ENCODE measurements at regions not wholly inside any gene's neighbourhood (a gene's known extent, or its start where the extent isn't known, plus 50 kb on each side); places are given as distances from the start of the nearest gene placed in this dataset.

DNA sequence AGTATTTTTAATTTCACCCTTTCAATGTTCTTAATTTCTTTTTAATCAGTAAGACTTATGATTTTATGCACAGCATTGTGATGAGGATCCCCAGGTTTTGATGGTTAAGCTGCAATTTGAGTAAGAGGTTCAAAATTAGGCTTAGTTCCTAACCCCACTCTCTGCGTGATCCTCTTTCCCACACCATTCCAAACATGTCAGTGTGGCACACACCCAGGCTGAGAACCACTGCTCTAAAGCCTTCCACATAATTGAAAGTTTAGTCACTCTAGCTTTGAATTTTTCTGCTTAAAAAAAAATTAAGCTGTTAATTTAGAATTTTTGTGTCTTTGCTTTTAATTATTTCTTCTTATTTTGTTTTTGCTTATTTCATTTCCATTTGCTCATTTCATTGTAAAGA, 68.8 kb upstream of the SLC7A11 start:
- H3K4me1 ChIP-seq (ENCODE audit: control insufficient read depth, insufficient read depth, low read length, poor library complexity, severe bottlenecking) = peaks cover 29% of the 10 kb centered on the region
- no peaks in the 10 kb centered on the region for H3K9me3 ChIP-seq (ENCODE audit: control insufficient read depth, low read length)
- no peaks in the 10 kb centered on the region for H3K36me3 ChIP-seq (ENCODE audit: control insufficient read depth, insufficient read depth, low read length)
- H3K27ac ChIP-seq (ENCODE audit: low read depth, low read length, severe bottlenecking) = no peak overlapping the region
- no CpG with 5 or more reads among the region's 1 CpG for WGBS, 2 experiments (ENCODE audit: insufficient coverage in 2 of 2)
- H3K4me3 ChIP-seq (ENCODE audit: extremely low read depth, insufficient read depth, low read length, poor library complexity, severe bottlenecking) = no peak overlapping the region

DNA sequence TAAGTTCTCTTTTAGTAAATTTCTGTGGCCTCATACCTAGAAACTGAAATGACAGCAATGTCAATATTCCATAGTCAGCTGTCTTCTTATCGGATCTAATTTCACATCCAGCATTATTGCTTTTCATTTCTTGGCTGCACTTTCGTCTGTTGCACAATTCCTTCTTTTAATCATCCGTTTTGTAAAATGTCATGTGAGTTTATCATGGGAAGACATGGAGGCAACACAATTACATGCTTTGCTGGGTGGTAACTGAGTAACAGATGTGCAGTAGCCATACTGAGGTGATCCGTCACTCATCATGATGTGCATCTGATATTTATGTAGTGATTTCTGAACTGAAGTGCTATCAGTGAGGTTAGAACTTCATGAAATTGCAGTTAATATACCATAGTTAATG, 68.3 kb upstream of the SLC7A11 start:
- no peak overlapping the region for H3K4me3 ChIP-seq (ENCODE audit: extremely low read depth, insufficient read depth, low read length, poor library complexity, severe bottlenecking)
- 95 to 100% methylated on average over 1 to 3 of the region's 4 CpGs for WGBS, 2 experiments (ENCODE audit: insufficient coverage in 2 of 2)
- no peaks in the 10 kb centered on the region for H3K9me3 ChIP-seq (ENCODE audit: control insufficient read depth, low read length)

GRCh38 chr4:138308356-138308755, 66.2 kb upstream of the SLC7A11 start:
- H3K4me3 ChIP-seq (ENCODE audit: extremely low read depth, insufficient read depth, low read length, poor library complexity, severe bottlenecking) = no peak overlapping the region
- H3K4me1 ChIP-seq (ENCODE audit: control insufficient read depth, insufficient read depth, low read length, poor library complexity, severe bottlenecking) = peaks cover 29% of the 10 kb centered on the region
- H3K36me3 ChIP-seq (ENCODE audit: control insufficient read depth, insufficient read depth, low read length) = no peaks in the 10 kb centered on the region
- WGBS, 2 experiments (ENCODE audit: insufficient coverage in 2 of 2) = 73 to 90% methylated on average over 4 to 7 of the region's 7 CpGs
- H3K27ac ChIP-seq (ENCODE audit: low read depth, low read length, severe bottlenecking) = no peak overlapping the region
- H3K9me3 ChIP-seq (ENCODE audit: control insufficient read depth, low read length) = no peaks in the 10 kb centered on the region

More for the DNA sequence above, 68.3 kb upstream of the SLC7A11 start:
- Histone ChIP-seq H3K36me3 (ENCODE audit: control insufficient read depth, insufficient read depth, low read length) (no peaks in the 10 kb centered on the region), H3K4me1 (ENCODE audit: control insufficient read depth, insufficient read depth, low read length, poor library complexity, severe bottlenecking) (peaks cover 29% of the 10 kb centered on the region), H3K27ac (ENCODE audit: low read depth, low read length, severe bottlenecking) (no peak overlapping the region)

GRCh38 chr4:138307319-138307718, 65.2 kb upstream of the SLC7A11 start:
- Histone ChIP-seq H3K36me3 (ENCODE audit: control insufficient read depth, insufficient read depth, low read length) (no peaks in the 10 kb centered on the region), H3K9me3 (ENCODE audit: control insufficient read depth, low read length) (no peaks in the 10 kb centered on the region), H3K4me3 (ENCODE audit: extremely low read depth, insufficient read depth, low read length, poor library complexity, severe bottlenecking) (no peak overlapping the region), H3K27ac (ENCODE audit: low read depth, low read length, severe bottlenecking) (no peak overlapping the region), H3K4me1 (ENCODE audit: control insufficient read depth, insufficient read depth, low read length, poor library complexity, severe bottlenecking) (peaks cover 25% of the 10 kb centered on the region)
- WGBS, 2 experiments (ENCODE audit: insufficient coverage in 2 of 2) = 89 to 90% methylated on average over 4 to 6 of the region's 8 CpGs

- 86 to 100% methylated on average over 1 of the region's 1 CpG for WGBS, 2 experiments (ENCODE audit: insufficient coverage in 2 of 2)
- H3K4me1 ChIP-seq (ENCODE audit: control insufficient read depth, insufficient read depth, low read length, poor library complexity, severe bottlenecking) = peaks cover 24% of the 10 kb centered on the region
- no peak overlapping the region for H3K4me3 ChIP-seq (ENCODE audit: extremely low read depth, insufficient read depth, low read length, poor library complexity, severe bottlenecking)
- no peaks in the 10 kb centered on the region for H3K9me3 ChIP-seq (ENCODE audit: control insufficient read depth, low read length)
- no peaks in the 10 kb centered on the region for H3K36me3 ChIP-seq (ENCODE audit: control insufficient read depth, insufficient read depth, low read length)
- no peak overlapping the region for H3K27ac ChIP-seq (ENCODE audit: low read depth, low read length, severe bottlenecking)
Observed at GRCh38 chr4:138305050-138305449, 62.9 kb upstream of the SLC7A11 start.

- no peak overlapping the region for H3K4me3 ChIP-seq (ENCODE audit: extremely low read depth, insufficient read depth, low read length, poor library complexity, severe bottlenecking)
- H3K27ac ChIP-seq (ENCODE audit: low read depth, low read length, severe bottlenecking) = no peak overlapping the region
- no peaks in the 10 kb centered on the region for H3K36me3 ChIP-seq (ENCODE audit: control insufficient read depth, insufficient read depth, low read length)
- peaks cover 4% of the 10 kb centered on the region for H3K4me1 ChIP-seq (ENCODE audit: control insufficient read depth, insufficient read depth, low read length, poor library complexity, severe bottlenecking)
- WGBS, 2 experiments (ENCODE audit: insufficient coverage in 2 of 2) = 67 to 86% methylated on average over 1 to 2 of the region's 2 CpGs
- no peaks in the 10 kb centered on the region for H3K9me3 ChIP-seq (ENCODE audit: control insufficient read depth, low read length)
Observed at GRCh38 chr4:138301536-138301935, 59.4 kb upstream of the SLC7A11 start.

- Histone ChIP-seq H3K9me3 (ENCODE audit: control insufficient read depth, low read length) (no peaks in the 10 kb centered on the region), H3K27ac (ENCODE audit: low read depth, low read length, severe bottlenecking) (no peak overlapping the region), H3K36me3 (ENCODE audit: control insufficient read depth, insufficient read depth, low read length) (no peaks in the 10 kb centered on the region), H3K4me3 (ENCODE audit: extremely low read depth, insufficient read depth, low read length, poor library complexity, severe bottlenecking) (no peak overlapping the region), H3K4me1 (ENCODE audit: control insufficient read depth, insufficient read depth, low read length, poor library complexity, severe bottlenecking) (peaks cover 4% of the 10 kb centered on the region)
Observed at GRCh38 chr4:138300616-138301015, 58.5 kb upstream of the SLC7A11 start.

DNA sequence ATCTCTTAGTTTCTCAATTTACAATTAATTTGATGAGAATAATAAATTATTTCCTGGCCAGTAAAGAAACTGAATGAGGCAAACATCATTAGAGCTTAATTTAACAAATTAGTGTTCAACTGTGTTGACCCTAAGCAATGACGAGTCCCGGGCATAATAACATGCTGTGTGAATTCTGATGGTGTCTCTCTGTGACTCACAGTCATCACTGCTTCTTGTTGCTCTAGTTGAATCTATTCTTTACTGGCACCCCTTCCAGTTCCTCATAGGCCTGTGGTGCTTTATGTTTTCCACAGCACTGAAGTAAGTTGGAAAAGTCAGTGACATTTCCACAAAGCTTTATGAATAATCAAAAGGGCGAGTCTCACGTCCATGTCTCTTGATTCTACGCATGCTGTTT, 57.7 kb upstream of the SLC7A11 start:
- H3K27ac ChIP-seq (ENCODE audit: low read depth, low read length, severe bottlenecking) = no peak overlapping the region
- H3K36me3 ChIP-seq (ENCODE audit: control insufficient read depth, insufficient read depth, low read length) = no peaks in the 10 kb centered on the region
- no peaks in the 10 kb centered on the region for H3K9me3 ChIP-seq (ENCODE audit: control insufficient read depth, low read length)
- WGBS, 2 experiments (ENCODE audit: insufficient coverage in 2 of 2) = 80 to 94% methylated on average over 3 to 5 of the region's 5 CpGs
- peaks cover 4% of the 10 kb centered on the region for H3K4me1 ChIP-seq (ENCODE audit: control insufficient read depth, insufficient read depth, low read length, poor library complexity, severe bottlenecking)
- no peak overlapping the region for H3K4me3 ChIP-seq (ENCODE audit: extremely low read depth, insufficient read depth, low read length, poor library complexity, severe bottlenecking)

DNA sequence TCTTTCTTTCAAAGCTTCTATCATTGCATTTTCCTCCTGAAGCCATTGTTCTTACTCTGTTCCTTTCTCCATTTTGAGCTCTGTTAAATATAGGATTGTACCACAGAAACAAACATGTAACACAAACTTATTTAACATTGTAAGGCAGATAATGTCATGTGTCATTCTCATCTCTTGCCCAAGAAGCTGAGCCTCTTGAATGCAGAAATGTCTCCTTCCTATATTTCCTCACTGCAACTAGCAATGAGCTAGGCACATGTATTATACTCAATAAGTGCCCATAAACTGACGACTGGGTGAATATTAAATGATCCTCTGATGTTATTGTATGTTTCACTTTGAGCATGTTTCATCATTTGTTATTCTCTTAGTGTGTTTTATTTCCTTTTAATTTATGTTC, 56.7 kb upstream of the SLC7A11 start:
- Histone ChIP-seq H3K36me3 (ENCODE audit: control insufficient read depth, insufficient read depth, low read length) (no peaks in the 10 kb centered on the region), H3K9me3 (ENCODE audit: control insufficient read depth, low read length) (no peaks in the 10 kb centered on the region)
- no CpG with 5 or more reads among the region's 1 CpG for WGBS, 2 experiments (ENCODE audit: insufficient coverage in 2 of 2)

GRCh38 chr4:138298431-138298830, 56.3 kb upstream of the SLC7A11 start:
- no peak overlapping the region for H3K27ac ChIP-seq (ENCODE audit: low read depth, low read length, severe bottlenecking)
- no peaks in the 10 kb centered on the region for H3K36me3 ChIP-seq (ENCODE audit: control insufficient read depth, insufficient read depth, low read length)
- 75 to 91% methylated on average over 1 of the region's 1 CpG for WGBS, 2 experiments (ENCODE audit: insufficient coverage in 2 of 2)
- no peak overlapping the region for H3K4me3 ChIP-seq (ENCODE audit: extremely low read depth, insufficient read depth, low read length, poor library complexity, severe bottlenecking)
- H3K4me1 ChIP-seq (ENCODE audit: control insufficient read depth, insufficient read depth, low read length, poor library complexity, severe bottlenecking) = peaks cover 4% of the 10 kb centered on the region
- no peaks in the 10 kb centered on the region for H3K9me3 ChIP-seq (ENCODE audit: control insufficient read depth, low read length)

More for the DNA sequence above, 56.7 kb upstream of the SLC7A11 start:
- Histone ChIP-seq H3K4me3 (ENCODE audit: extremely low read depth, insufficient read depth, low read length, poor library complexity, severe bottlenecking) (no peak overlapping the region), H3K4me1 (ENCODE audit: control insufficient read depth, insufficient read depth, low read length, poor library complexity, severe bottlenecking) (peaks cover 4% of the 10 kb centered on the region), H3K27ac (ENCODE audit: low read depth, low read length, severe bottlenecking) (no peak overlapping the region)

DNA sequence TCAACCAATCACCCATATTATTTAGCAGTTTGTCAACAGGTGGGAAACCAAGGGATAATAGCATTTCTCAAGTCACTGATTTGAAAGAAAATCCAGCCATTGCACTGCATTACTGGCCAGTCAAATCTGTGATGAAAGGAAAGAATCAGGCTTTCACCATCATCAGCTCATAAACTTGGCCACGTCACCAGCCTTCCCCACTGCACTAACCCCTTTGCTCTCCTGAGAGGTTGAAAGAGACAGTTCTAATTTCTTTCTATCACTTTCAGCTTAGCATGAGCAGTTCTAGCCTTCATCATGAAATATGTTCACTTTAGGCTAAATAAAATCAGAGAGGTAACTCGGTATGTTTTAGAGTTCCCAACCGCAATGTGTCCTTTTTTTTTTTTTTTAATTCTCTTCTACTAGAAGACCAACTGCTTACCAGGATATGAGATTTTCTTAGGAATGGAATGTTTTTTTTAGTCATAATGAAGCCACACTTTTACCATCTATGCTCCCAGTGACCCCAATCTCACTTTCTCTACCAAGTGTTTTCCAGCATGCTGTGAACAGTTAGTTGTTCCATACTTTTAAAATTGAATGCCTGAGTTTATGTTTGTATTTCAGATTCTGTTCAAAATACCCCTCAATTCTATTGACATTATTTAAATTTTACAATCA, 55.7 kb upstream of the SLC7A11 start:
- Histone ChIP-seq H3K9me3 (ENCODE audit: control insufficient read depth, low read length) (no peaks in the 10 kb centered on the region), H3K4me1 (ENCODE audit: control insufficient read depth, insufficient read depth, low read length, poor library complexity, severe bottlenecking) (peaks cover 4% of the 10 kb centered on the region), H3K4me3 (ENCODE audit: extremely low read depth, insufficient read depth, low read length, poor library complexity, severe bottlenecking) (no peak overlapping the region), H3K27ac (ENCODE audit: low read depth, low read length, severe bottlenecking) (no peak overlapping the region), H3K36me3 (ENCODE audit: control insufficient read depth, insufficient read depth, low read length) (no peaks in the 10 kb centered on the region)
- WGBS, 2 experiments (ENCODE audit: insufficient coverage in 2 of 2) = 100% methylated on average over 2 of the region's 3 CpGs; no CpG with 5 or more reads in 1 of the 2 experiments
